HEK293 (cell line): ENCODE measurements at regions not wholly inside any gene's neighbourhood (a gene's known extent, or its start where the extent isn't known, plus 50 kb on each side); places are given as distances from the start of the nearest gene placed in this dataset.

ENCODE experiments used
- CTCF ChIP-seq: fragments of 450-650 bp; formaldehyde crosslinking; IDR thresholded peaks from 2 replicates; pipeline ENCODE4 v1.5.1; 2016; ENCODE audit warnings: missing biosample characterization, missing genetic modification characterization
- PBX3 ChIP-seq: sonication (generic); formaldehyde crosslinking; IDR thresholded peaks from 2 replicates; pipeline ENCODE4 v1.8.1; 2022; ENCODE audit warnings: mild to moderate bottlenecking, moderate library complexity, missing genetic modification reagents
- REPIN1 ChIP-seq: fragments of 450-650 bp; formaldehyde crosslinking; IDR thresholded peaks from 2 replicates; pipeline ENCODE4 v1.5.1; 2017; ENCODE audit warnings: missing biosample characterization, missing genetic modification characterization, low read depth
- REST ChIP-seq: fragments of 450-650 bp; formaldehyde crosslinking; IDR thresholded peaks from 2 replicates; pipeline ENCODE4 v1.5.1; 2016; ENCODE audit warnings: missing biosample characterization, missing genetic modification characterization
- ZBTB6 ChIP-seq: fragments of 450-650 bp; formaldehyde crosslinking; IDR thresholded peaks from 2 replicates; pipeline ENCODE4 v1.5.1; 2017; ENCODE audit warnings: missing biosample characterization, missing genetic modification characterization
- ZNF274 ChIP-seq, 2 experiments: fragments of 200-500 bp in 1 of 2; fragments of 450-650 bp in 1 of 2; sonication (Bioruptor generic) in 1 of 2; formaldehyde crosslinking in 1 of 2; IDR thresholded peaks; 2 replicates each; pipeline versions ENCODE4 v1.5.1 to v1.6.1; 2014 to 2016; ENCODE audit warnings: borderline replicate concordance in 1 of 2, inconsistent platforms in 1 of 2, low read length in 1 of 2, missing biosample characterization in 1 of 2, missing genetic modification characterization in 1 of 2

GRCh38 chr1:30381671-30382365, 341.6 kb downstream of the MATN1 start:
- no peak for TF ChIP-seq ZNF274 (IDR thresholded peaks at IDR 0.05; ENCODE audit: low read length)
- no peak for TF ChIP-seq ZNF274 (tag by site-specific recombination; IDR thresholded peaks at IDR 0.05; ENCODE audit: borderline replicate concordance)
- no peak for TF ChIP-seq CTCF
- no peak for TF ChIP-seq ZBTB6
- TF ChIP-seq REPIN1 (tag by site-specific recombination): no peak
- no peak for TF ChIP-seq PBX3 (CRISPR knock-in tag)
- TF ChIP-seq REST (tag by site-specific recombination): no peak
